HEK293T (cell line): ENCODE measurements at regions not wholly inside any gene's neighbourhood (a gene's known extent, or its start where the extent isn't known, plus 50 kb on each side); places are given as distances from the start of the nearest gene placed in this dataset.
A peak's percentile ranks its signal among the peaks of the same experiment; 100 is the strongest.

Experiments
- CTCF ChIA-PET: fragments of 350-600 bp; formaldehyde crosslinking; extraction: SDS; loops from one replicate; lab custom pipeline; 2021; ENCODE audit warnings: antibody characterized with exemption, inconsistent platforms; lab: Yijun Ruan, JAX
- POLR2A ChIA-PET: fragments of 350-600 bp; formaldehyde crosslinking; extraction: SDS; loops from one replicate; lab custom pipeline; 2020; ENCODE audit warnings: antibody characterized with exemption, inconsistent platforms; lab: Yijun Ruan, JAX
- DNase-seq: peaks from one replicate; pipeline ENCODE4 v3.0.0; 2012; ENCODE audit warnings: mixed read lengths; ENCODE audit errors: extremely low spot score
- ARNT ChIP-seq: fragments of 450-650 bp; IDR thresholded peaks from 2 replicates; pipeline ENCODE4 v1.6.1; 2017; ENCODE audit warnings: mild to moderate bottlenecking
- BHLHE40 ChIP-seq: fragments of 450-650 bp; IDR thresholded peaks from 2 replicates; pipeline ENCODE4 v1.6.1; 2016; ENCODE audit warnings: mild to moderate bottlenecking, moderate library complexity, borderline replicate concordance
- CTBP1 ChIP-seq: fragments of 450-650 bp; IDR thresholded peaks from 2 replicates; pipeline ENCODE4 v1.6.1; 2016; ENCODE audit warnings: borderline replicate concordance
- ELF4 ChIP-seq: fragments of 450-650 bp; IDR thresholded peaks from 2 replicates; pipeline ENCODE4 v1.6.1; 2017; ENCODE audit warnings: antibody characterized with exemption
- FOXA1 ChIP-seq: fragments of 450-650 bp; IDR thresholded peaks from 2 replicates; pipeline ENCODE4 v1.6.1; 2016; ENCODE audit warnings: mild to moderate bottlenecking
- FOXK2 ChIP-seq: fragments of 450-650 bp; IDR thresholded peaks from 2 replicates; pipeline ENCODE4 v1.6.1; 2016; ENCODE audit warnings: mild to moderate bottlenecking
- FOXM1 ChIP-seq: fragments of 450-650 bp; IDR thresholded peaks from 2 replicates; pipeline ENCODE4 v1.6.1; 2017; ENCODE audit warnings: mild to moderate bottlenecking, borderline replicate concordance
- HDGF ChIP-seq: fragments of 450-650 bp; IDR thresholded peaks from 2 replicates; pipeline ENCODE4 v1.6.1; 2017; ENCODE audit warnings: antibody characterized with exemption, borderline replicate concordance
- L3MBTL2 ChIP-seq: fragments of 450-650 bp; conservative IDR thresholded peaks from 2 replicates; pipeline ENCODE4 v1.6.1; 2016; ENCODE audit warnings: mild to moderate bottlenecking
- LEF1 ChIP-seq: fragments of 450-650 bp; IDR thresholded peaks from 2 replicates; pipeline ENCODE4 v1.6.1; 2017; ENCODE audit warnings: mild to moderate bottlenecking, borderline replicate concordance
- NFRKB ChIP-seq: fragments of 450-650 bp; IDR thresholded peaks from 2 replicates; pipeline ENCODE4 v1.6.1; 2016; ENCODE audit warnings: mild to moderate bottlenecking, moderate library complexity
- SP1 ChIP-seq: fragments of 450-650 bp; IDR thresholded peaks from 2 replicates; pipeline ENCODE4 v1.6.1; 2017
- SUZ12 ChIP-seq: fragments of 450-650 bp; IDR thresholded peaks from 2 replicates; pipeline ENCODE4 v1.6.1; 2016; ENCODE audit warnings: mild to moderate bottlenecking
- TARDBP ChIP-seq: fragments of 450-650 bp; IDR thresholded peaks from 2 replicates; pipeline ENCODE4 v1.6.1; 2016
- ZNF384 ChIP-seq: fragments of 450-650 bp; IDR thresholded peaks from 2 replicates; pipeline ENCODE4 v1.6.1; 2016
- TF ChIP-seq, protein P1 (sequence below): fragments of 450-650 bp; IDR thresholded peaks from 2 replicates; pipeline ENCODE4 v1.6.1; 2016

DNA sequence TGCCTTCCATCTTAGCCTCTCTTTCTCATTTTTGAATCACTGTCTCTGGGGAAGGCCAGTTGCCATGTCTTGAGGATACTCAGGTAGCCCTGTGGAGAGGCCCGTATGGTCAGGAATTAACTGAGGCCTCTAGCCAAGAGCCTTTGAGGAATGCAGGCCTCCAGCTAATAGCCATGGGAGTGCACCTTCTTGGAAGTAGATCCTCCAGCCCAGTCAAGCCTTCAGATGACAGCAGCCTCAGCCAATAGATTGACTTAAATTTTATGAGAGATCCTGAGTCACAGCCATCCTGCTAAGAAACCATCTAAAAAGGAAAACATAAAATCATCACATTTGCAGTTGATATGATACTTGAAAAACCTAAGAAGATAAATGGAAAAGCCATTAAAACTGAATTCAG lies 112.5 kb upstream of the BNIP2 start:
- ChIA-PET CTCF (no interaction called here), POLR2A (no interaction called here)
- TF ChIP-seq, protein P1, sequence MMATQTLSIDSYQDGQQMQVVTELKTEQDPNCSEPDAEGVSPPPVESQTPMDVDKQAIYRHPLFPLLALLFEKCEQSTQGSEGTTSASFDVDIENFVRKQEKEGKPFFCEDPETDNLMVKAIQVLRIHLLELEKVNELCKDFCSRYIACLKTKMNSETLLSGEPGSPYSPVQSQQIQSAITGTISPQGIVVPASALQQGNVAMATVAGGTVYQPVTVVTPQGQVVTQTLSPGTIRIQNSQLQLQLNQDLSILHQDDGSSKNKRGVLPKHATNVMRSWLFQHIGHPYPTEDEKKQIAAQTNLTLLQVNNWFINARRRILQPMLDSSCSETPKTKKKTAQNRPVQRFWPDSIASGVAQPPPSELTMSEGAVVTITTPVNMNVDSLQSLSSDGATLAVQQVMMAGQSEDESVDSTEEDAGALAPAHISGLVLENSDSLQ = peak; percentile 82
- TF ChIP-seq CTBP1 = no peak
- DNase-seq = no peak

DNA sequence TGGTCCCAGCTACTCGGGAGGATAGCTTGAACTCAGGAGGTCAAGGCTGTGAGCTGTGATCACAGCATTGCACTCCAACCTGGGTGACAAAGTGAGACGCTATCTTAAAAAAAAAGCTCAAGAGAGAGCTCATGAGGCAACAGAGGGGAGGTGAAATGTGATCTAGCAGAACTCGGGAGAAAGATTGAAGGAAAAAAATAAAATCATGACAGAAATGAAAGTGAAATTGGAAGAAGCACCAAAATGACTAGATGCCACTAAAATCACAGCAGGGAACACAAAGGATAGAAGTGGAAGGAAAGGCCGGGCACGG lies 109.4 kb upstream of the BNIP2 start:
- CTCF ChIA-PET = no interaction called here
- no peak for DNase-seq
- TF ChIP-seq ARNT (no peak), HDGF (no peak), CTBP1 (no peak), BHLHE40 (no peak), FOXA1 (no peak), NFRKB (no peak), L3MBTL2 (no peak), TARDBP (no peak), ZNF384 (no peak), LEF1 (no peak), FOXK2 (no peak), ELF4 (no peak), SP1 (no peak), FOXM1 (no peak), SUZ12 (no peak)
- TF ChIP-seq, protein P1 = no peak
- POLR2A ChIA-PET = no interaction called here

DNA sequence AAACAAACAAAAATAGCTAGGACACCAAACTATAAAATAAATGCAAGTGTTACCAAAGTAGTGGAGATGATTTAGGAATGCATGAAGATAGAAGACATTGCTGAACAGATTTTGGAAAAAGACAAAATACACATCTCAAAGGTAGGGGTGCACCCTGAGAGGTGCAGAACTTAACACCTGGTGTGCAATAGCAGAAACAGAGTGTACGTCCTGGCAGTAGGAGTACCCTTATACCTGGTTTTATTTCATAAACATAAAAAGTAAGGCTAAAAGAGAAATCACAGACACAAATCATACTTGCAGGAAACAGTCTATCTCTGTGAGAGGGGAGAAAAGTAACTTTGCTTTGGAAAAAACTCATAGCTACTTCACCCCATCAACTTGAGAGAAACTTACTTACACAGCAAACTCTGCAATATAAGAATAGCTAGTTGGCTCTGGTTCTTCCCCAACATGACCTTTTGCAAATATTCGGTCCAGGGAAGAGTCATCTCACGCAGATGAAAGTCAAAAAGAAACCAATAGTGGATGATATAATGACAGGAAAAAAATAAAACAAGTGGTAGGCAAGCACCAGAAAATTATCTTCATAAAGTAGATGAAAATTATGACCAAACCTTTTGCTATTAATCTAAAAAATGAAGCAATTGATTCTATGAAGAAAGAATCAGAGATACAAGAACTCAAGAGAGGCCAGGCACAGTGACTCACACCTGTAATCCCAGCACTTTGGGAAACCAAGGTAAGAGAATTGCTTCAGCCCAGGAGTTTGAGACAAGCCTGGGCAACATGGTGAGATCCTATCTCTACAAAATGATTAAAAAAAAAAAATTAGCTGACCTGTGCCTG lies 108.9 kb upstream of the BNIP2 start:
- no peak for DNase-seq
- POLR2A ChIA-PET = no interaction called here
- TF ChIP-seq FOXK2 (no peak), HDGF (no peak), FOXA1 (no peak), LEF1 (no peak), NFRKB (no peak), CTBP1 (no peak), ZNF384 (no peak), FOXM1 (no peak), L3MBTL2 (no peak), ELF4 (no peak), SP1 (no peak), ARNT (no peak), TARDBP (no peak), SUZ12 (no peak), BHLHE40 (no peak)
- TF ChIP-seq, protein P1 = no peak
- CTCF ChIA-PET = no interaction called here

DNA sequence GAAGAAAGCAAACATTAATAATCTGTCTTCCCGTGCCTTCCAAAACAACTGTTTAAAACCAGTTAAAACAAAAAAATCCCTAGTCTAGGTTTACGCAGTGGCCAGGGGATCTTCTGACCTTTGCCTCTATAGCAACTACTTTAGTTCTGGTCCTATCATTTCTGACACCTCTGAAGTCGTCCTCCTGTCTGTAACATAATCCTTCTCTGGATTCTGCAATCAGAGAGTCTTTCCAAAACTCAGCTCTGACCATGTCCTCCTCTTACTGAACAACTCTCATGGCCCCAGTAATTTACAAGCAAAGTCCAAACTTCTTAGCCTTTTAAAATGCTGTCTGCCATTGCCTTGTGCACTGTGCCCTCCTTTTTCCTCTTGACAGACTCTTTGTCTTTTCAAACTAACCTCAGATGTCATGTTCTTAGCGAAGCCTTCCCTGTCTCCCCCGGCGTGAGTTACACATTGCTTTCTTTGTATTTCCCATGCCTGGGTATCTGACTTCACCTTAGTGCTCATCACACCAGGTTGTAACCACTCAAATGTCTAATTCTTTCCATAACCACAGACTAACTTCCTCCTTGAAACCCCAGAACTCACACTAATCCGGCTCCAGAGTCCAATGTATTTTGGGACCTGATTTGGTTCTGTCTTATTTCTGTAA lies 105.2 kb upstream of the BNIP2 start:
- ChIA-PET CTCF (no interaction called here), POLR2A (no interaction called here)
- DNase-seq = no peak
- TF ChIP-seq TARDBP (no peak), BHLHE40 (no peak), FOXA1 (no peak), CTBP1 (no peak), ARNT (no peak), SUZ12 (no peak), FOXK2 (no peak), L3MBTL2 (no peak)
- TF ChIP-seq, protein P1 = no peak

DNA sequence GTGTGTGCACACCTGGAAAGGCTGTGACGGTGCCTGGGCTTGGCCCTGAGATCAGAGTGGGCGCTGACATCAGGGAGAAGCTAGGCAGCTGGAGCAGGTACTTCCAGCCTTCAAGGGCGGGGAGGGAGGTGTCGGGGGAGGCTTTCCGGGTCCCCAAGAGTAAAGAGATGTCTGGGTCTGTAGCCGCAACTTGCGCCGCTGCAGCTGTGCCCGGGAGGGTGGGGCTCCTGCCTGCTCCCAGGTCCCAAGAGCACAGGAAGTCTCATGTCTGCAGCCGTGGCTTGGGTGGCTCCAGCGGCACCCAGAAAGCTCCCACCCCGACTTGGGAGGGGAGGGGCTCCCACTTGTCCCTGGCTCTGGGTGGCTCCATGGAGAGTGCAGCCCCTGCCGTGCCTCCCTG lies 103.2 kb upstream of the BNIP2 start:
- POLR2A ChIA-PET = no interaction called here
- CTCF ChIA-PET = no interaction called here
- no peak for DNase-seq
- TF ChIP-seq FOXK2 (no peak), ELF4 (no peak), HDGF (no peak), NFRKB (no peak), CTBP1 (no peak), SP1 (no peak), TARDBP (no peak), L3MBTL2 (no peak), ZNF384 (no peak), LEF1 (no peak), FOXA1 (no peak)
- TF ChIP-seq, protein P1 = no peak
